ENCODE measurements at regions not wholly inside any gene's neighbourhood (a gene's known extent, or its start where the extent isn't known, plus 50 kb on each side); places are given as distances from the start of the nearest gene placed in this dataset.

- TF ChIP-seq CTCF (conservative IDR thresholded peaks at IDR 0.05; ENCODE audit: low read depth, low read length) (no peak), NFE2L2 (IDR thresholded peaks at IDR 0.05; ENCODE audit: low read depth, low read length) (no peak), POLR2A (IDR thresholded peaks at IDR 0.05; ENCODE audit: low read depth, low read length) (no peak), RAD21 (IDR thresholded peaks at IDR 0.05; ENCODE audit: low read length) (no peak), MXI1 (IDR thresholded peaks at IDR 0.05; ENCODE audit: borderline replicate concordance, low read depth, low read length) (no peak), RCOR1 (IDR thresholded peaks at IDR 0.05; ENCODE audit: insufficient replicate concordance, low read length) (no peak), CEBPB (IDR thresholded peaks at IDR 0.05; ENCODE audit: low read depth, low read length) (no peak), USF2 (IDR thresholded peaks at IDR 0.05; ENCODE audit: low read depth, low read length) (no peak), BHLHE40 (IDR thresholded peaks at IDR 0.05; ENCODE audit: low read depth, low read length) (no peak), FOS (IDR thresholded peaks at IDR 0.05; ENCODE audit: low read depth, low read length) (no peak), SMC3 (IDR thresholded peaks at IDR 0.05; ENCODE audit: low read depth, low read length) (no peak), MAZ (IDR thresholded peaks at IDR 0.05; ENCODE audit: borderline replicate concordance, low read depth, low read length) (no peak), RFX5 (IDR thresholded peaks at IDR 0.05; ENCODE audit: low read depth, low read length) (no peak), ELK1 (IDR thresholded peaks at IDR 0.05; ENCODE audit: borderline replicate concordance, low read depth, low read length) (no peak)
Observed at GRCh38 chr12:24230061-24230701, 280.7 kb upstream of the SOX5 start.

All from IMR-90 (cell line).